Inflammatory macrophage (primary cell): ENCODE measurements at regions not wholly inside any gene's neighbourhood (a gene's known extent, or its start where the extent isn't known, plus 50 kb on each side); places are given as distances from the start of the nearest gene placed in this dataset.
A peak's percentile ranks its signal among the peaks of the same experiment; 100 is the strongest.

Experiments used
- DNase-seq, 2 donors: peaks; one replicate each; pipeline ENCODE4 v3.0.0-alpha.2; 2020 to 2022

- DNase-seq = no peak
Measured at GRCh38 chr4:22336822-22337221, 179.0 kb downstream of the ADGRA3 start.

DNA sequence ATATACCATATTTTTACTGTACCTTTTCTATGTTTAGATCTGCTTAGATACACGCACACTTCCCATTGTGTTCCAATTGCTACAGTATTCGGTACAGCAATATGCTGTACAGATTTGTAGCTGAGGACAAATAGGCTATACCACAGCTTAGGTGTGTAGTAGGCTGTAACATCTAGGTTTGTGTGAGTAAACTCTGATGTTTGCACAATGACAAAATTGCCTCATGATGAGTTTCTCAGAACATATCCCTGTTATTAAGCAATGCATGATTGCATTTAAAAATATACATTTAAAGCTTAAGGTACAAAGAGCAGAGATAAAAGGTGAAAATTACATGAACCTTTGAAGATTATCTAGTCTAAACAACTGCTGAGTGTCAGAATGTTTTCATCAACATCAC is 181.7 kb downstream of the ADGRA3 start:
- no peak for DNase-seq

- DNase-seq = no peak
Measured at GRCh38 chr4:22324422-22324821, 191.4 kb downstream of the ADGRA3 start.

GRCh38 chr4:22323691-22324090 is 192.2 kb downstream of the ADGRA3 start:
- no peak for DNase-seq

DNA sequence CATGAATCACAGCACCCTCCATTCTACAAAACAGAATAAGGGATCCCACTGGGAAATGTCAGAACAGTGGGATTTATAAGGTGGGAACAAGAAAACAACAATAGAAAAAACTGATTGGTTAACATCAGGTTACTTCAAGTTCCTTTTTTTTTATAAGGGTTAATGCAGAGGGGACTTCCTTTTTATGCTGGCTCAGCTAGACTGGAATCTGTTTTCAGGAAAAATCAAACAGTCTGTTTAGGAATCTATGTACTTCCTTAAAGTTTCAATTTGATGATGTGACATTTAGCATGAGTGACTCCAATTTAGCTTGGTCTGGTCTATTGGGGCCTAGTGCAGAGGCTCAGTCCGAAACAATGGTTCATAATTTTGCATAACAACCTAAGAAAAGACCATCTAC is 192.9 kb downstream of the ADGRA3 start:
- no peak for DNase-seq

- DNase-seq = no peak
Measured at GRCh38 chr4:22315628-22316027, 200.2 kb downstream of the ADGRA3 start.

DNA sequence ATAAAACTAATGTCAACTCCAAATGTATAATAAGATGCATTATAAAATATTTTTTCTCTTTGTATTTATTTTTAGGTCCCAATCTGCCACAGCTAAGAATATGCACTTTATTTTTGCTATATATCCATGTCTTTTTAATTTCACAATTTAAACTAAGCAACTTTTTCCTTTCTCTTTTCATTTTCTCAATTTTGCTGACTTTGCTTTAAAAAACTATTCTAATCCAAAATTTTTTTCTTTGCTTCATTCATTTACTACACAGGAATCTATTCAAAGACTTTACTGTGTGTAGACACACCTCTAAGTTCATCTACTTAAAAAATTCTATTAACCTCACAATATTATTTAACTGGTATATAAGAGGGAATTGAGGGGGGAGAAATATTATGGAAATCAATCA is 201.9 kb downstream of the ADGRA3 start:
- no peak for DNase-seq

DNA sequence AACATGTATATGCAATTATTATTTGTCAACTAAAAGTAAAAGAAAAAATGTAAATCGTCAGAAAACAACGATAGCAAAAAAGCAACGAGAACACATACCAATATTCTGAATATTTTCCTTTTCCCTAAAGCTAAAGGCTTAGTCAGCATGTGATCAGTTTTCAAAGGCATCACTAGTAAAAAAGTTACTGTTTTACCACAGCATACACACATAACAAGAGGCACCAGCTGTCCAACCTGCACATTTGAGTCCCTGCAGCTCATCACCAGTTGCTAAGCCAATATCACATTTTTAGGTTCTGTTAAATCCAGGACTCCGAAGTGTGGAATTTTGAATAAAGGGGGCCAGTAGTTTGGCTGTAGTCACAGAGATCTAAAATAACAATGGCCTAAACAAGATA is 203.8 kb downstream of the ADGRA3 start:
- DNase-seq = no peak

DNA sequence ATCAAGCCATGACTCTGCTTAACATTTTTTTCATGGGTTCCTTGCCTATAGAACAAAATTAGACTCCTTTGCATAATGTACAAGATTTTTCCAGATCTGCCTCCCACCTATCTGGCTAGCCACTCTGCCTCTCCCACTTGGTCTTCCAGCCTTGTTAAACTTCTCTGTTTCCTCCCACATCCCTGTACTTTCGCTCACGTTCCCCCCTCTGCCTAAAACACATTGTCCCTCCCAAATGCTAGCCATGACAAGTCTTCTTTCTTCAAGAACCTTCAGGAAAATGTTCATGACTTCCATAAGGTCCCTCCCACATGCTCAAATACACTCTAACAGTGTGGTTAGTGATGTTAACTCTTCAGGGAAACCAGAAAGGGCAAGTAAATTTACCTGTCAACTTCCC is 214.6 kb downstream of the ADGRA3 start:
- no peak for DNase-seq

DNA sequence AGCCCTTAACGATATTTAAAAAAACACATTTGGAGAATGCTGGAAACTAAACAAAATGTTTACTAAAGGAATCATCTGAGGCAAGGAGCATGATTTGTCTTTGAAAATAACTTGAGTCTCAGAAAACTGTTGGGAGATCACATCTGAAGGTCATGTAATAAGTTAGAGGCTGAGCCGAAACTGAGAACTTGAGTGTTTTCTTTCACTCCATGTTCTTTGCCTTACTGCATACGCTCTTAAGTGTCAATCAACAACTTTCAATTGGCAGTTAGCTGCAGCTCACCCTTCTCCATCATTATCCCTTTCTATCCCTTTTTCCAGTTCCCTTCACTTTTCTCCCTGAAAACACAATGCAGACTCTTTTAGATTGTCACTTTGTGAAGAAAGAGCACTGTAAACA is 216.2 kb downstream of the ADGRA3 start:
- no peak for DNase-seq

DNA sequence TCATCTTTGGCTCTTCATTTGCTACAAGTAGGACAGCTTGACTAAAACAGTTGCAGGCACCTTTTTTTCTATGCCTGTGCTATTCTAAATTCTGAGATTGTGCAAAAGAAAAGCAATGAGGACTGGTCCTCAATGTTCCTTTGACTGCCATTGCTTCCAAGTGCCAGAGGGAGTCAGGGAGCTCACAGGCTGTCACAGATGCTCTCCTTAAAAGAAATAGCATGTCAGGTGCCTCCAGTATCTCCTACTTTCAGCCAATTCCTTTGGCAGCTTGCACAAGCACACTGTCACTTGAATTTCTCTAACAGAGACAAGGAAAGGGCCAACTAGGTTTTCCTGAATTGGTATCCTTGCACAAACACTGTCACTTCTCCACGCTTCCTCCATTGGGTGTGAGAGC is 228.2 kb downstream of the ADGRA3 start:
- no peak for DNase-seq

DNA sequence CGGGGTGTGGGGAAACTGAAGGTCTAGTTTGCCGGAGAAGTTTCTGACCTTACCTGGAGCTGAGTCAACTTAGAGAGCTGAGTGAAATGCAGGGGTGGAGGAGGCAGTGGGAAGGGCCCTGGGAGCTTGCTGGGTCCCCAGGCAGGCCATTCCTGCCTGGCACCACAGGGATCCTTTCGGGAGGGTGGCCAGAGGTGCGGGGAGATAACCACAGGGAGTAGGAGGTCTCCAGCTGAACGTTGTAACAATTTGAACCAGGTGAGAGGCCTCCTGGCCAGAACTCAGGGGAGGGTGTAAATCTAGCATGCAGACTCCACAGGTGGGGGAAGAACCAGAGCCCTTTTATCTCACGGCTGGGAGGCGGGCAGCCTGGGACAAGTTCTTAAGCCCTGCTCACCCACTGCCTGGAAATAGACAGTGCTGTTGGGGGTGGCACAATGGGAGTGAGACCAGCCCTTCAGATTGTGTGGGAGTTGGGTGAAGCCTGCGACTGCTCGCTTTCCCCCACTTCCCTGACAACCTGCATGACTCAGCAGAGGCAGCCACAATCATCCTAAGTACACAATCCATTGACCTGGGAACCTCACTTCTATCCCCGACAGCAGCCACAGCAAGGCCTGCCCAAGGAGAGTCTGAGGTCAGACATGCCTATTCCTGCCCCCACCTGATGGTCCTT is 247.4 kb downstream of the ADGRA3 start:
- DNase-seq = no peak

DNA sequence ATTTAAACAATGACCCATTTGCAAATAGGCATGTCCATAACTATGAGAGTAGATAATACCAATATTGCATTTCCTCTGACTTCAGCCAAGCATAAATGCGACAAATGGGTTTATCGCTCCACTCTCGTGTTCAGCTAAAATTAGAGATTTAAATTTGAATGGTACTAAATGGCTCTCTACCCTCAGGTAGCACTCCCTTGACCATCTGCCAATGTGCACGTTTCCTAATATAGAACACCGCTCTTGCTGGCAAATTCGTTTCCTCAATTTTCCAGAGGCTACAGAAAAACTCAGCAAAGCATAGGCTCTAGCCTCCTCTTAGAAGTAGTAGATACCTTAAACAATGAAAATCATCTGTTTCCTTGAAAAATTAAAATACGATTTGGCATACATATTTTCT is 251.6 kb downstream of the ADGRA3 start:
- no peak for DNase-seq

DNA sequence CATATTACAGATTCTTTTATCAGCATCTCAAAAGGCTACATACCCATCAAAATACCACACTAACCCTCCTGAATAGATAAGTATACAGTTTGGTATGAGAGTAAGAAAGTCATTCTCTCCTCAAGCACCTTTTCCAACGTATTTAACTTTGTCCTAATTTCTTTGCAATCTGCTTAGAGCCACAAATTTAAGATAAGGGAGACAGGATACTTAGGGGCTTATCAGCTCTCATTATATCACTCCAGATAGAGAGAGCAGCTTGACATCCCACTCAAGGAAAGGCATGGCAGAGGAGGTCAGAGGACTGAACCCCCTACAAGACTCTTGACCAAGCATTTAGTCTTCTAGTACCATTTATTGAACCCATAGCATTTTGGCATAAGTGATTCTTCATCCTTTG is 262.4 kb downstream of the ADGRA3 start:
- DNase-seq = no peak

GRCh38 chr4:22246847-22247246 is 269.0 kb downstream of the ADGRA3 start:
- DNase-seq = no peak

DNA sequence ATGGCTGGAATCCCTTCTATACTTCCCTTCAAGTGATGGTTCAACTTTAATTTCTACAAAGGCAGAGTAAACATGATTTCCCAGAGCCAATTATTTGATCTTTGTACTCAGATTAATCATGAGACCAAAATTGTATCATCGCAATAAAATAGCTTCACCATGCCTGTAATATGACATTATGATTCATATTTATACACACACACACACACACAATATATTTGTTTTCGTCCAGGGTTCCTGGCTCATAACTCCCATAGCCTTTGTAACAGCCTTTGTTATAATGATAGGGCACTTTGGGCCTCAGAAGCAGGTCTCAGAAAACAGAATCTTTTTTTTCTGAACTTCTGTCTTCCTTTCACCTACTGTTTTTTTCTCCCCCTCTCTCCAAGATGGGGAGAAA is 270.6 kb downstream of the ADGRA3 start:
- DNase-seq = no peak

DNA sequence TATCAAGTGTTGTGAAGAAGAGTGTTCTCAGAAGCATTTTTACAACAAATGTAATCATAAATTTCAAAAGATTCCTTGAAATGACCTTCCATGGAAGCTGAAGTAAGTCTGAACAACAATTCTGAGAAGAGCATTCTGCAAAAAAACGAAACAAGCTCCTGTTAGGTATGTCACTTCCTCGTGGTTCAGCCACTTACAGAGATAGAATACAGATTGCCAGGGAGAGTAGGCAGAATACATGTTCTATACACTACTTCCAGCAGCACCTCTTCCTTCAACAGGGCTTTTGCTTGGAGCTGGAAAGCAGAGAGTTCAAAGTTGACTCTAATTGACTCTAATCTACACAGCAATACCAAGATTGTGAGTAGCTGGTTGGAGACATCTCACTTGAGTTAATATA is 274.5 kb downstream of the ADGRA3 start:
- no peak for DNase-seq

DNA sequence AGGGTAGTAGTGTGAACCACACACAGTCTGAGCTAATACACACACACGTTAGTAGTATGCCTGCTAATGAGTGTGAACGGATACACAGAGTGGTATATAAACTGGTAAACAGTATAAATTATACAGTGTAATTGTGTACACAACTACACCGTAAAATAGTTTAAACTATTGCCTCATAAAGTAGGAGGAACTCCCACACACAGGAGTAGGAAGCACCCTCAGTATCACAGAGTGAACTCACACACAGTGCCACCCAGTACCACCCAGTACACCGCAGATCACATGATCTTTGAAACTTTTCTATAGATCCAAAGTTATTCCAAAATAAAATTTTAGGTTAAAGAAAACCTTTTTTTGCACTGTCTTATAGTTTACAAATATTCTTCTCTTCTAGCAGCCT is 275.1 kb downstream of the ADGRA3 start:
- DNase-seq = no peak

GRCh38 chr4:22238742-22239141 is 277.1 kb downstream of the ADGRA3 start:
- DNase-seq = no peak

DNA sequence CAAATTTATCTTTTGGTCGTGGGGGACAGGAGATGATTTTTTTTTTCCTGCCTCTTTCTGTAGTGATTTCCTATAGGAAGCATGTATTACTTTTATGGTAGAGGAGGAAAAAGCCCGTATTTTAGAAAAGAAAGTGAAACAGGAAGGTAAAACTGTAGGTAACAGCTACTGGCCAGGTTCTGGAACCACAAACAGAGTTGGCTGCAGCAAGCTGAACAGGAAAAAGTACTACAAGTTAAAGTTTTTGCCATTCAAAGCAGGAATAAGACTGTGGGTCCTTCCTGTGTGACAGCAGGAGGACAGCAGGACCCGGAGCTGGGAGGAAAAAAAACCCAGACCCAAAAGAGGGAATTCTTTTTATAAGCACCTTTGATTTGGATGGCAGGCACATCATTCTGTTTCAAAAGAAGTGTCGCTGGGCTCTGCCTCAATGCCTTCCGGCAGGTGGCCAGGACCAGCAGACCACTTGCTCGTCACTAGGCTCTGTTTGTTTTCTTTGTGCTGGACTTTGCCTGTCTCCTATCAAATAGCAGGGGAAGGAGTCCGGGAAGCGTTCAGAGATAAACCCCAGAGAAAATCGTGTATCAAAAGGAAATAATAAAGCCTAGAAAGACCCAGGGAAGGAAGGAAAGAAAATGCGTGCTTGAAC is 277.9 kb downstream of the ADGRA3 start:
- DNase-seq = no peak

DNA sequence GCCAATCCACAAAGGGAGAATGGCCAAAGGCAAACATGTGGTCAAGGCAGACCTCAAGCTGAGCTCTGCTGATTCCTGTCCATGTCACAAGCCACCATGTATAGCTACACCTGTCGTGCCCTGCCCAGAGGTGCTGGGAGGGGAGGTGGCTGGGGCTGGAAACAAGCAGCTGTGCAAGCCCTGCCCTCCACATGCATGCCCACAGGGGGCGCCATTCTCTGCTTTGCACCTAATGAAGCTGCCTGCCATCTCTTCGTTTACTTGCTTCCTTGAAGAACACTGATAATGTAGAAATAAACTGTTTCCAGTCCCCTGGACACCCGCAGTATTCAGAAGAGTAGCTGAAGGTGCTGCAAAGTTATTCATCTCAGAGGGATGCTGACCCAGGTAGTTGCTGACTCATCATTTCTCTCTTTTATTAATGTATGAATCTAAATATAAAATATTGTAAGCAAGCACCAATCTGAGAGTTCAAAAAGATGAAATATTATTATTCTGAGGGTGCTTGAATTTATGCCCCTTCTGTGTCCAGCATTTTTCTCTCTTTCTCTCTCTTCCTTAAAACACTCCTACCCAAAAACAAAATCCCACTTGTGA is 278.6 kb downstream of the ADGRA3 start:
- DNase-seq = peak in 1 of 2 donors; percentile 0

GRCh38 chr4:22235698-22236097 is 280.2 kb downstream of the ADGRA3 start:
- DNase-seq = no peak

GRCh38 chr4:22233230-22233629 is 282.6 kb downstream of the ADGRA3 start:
- DNase-seq = no peak

- DNase-seq = no peak
Measured at GRCh38 chr4:22220965-22221364, 272.4 kb upstream of the KCNIP4 start.
